BJ (cell line): ENCODE measurements at regions not wholly inside any gene's neighbourhood (a gene's known extent, or its start where the extent isn't known, plus 50 kb on each side); places are given as distances from the start of the nearest gene placed in this dataset.
"Not testable (repeated sequence)": the region's sequence is repeated elsewhere in the genome, so short reads cannot be mapped to it uniquely, and the experiment has no call there.

Experiments used
- CTCF ChIA-PET: fragments of 350-600 bp; formaldehyde crosslinking; extraction: SDS; loops from one replicate; lab custom pipeline; 2021; ENCODE audit warnings: antibody characterized with exemption, inconsistent platforms; lab: Yijun Ruan, JAX
- POLR2A ChIA-PET: fragments of 300-600 bp; sonication (Branson Sonifier 250); formaldehyde crosslinking; extraction: SDS; loops from one replicate; lab custom pipeline; 2021; ENCODE audit warnings: antibody characterized with exemption; lab: Charles Lee
- DNase-seq: peaks from one replicate; pipeline ENCODE4 v3.0.0-alpha.2; 2011; ENCODE audit warnings: low read depth
- H3K27me3 ChIP-seq: 2 replicates; pipeline ENCODE4 v1.6.0; 2011; ENCODE audit warnings: low read length; ENCODE audit not compliant: control insufficient read depth, insufficient read depth
- H3K36me3 ChIP-seq: 2 replicates; pipeline ENCODE4 v1.5.1; 2011; ENCODE audit warnings: low read length; ENCODE audit not compliant: control insufficient read depth, insufficient read depth
- H3K4me3 ChIP-seq: 2 replicates; pipeline ENCODE4 v1.5.1; 2011; ENCODE audit warnings: low read depth, mild to moderate bottlenecking, control low read depth, low read length
- TF ChIP-seq, protein P1 (sequence below): IDR thresholded peaks from 2 replicates; pipeline ENCODE4 v1.5.1; 2011; ENCODE audit warnings: low read depth, mild to moderate bottlenecking, control low read depth, inconsistent platforms, low read length, moderate library complexity; ENCODE audit not compliant: insufficient read depth

GRCh38 chr17:20689170-20689749 lies 109.7 kb downstream of the CDRT15L2 start:
- CTCF ChIA-PET, POLR2A ChIA-PET, H3K4me3 ChIP-seq, H3K36me3 ChIP-seq, DNase-seq, H3K27me3 ChIP-seq: not testable (repeated sequence)

DNA sequence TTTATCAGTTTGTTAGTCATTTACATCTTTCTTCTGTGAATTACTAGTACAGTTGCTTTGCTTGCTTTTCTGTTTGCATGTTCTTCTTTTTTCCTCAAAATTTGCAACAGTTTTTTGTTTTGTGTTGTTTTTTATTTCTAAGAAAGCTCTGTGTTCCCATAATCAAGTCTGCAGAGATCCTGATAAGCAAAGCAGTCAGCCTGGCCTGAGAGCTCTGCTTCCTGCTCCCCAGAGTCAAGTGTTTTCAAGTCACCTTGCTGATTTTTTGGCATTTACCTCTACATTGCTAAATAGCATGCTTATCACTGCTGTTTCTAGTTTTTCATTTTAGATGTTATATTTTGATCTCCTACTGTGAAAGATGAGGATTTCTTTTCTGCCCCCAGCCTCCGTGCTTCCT lies 113.2 kb downstream of the CDRT15L2 start:
- POLR2A ChIA-PET, CTCF ChIA-PET, H3K36me3 ChIP-seq, H3K27me3 ChIP-seq, H3K4me3 ChIP-seq, DNase-seq: not testable (repeated sequence)

DNA sequence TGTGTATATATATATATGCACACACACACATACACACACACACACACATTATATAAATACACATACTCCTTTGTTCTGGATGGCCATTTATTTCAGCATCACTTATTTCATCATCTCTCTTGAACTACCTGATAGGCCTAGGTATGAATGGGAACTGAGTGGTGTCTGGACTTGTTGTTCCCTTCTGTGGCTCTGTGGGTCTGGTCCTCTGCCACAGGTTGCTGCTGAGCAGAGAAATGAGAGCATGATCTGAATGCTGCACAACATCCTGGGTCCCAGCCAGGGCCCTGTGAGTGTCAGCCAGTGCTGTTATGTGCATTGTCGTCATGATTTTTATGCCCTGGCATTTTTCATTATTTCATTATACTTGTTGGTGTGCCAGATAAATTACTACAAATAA lies 116.3 kb downstream of the CDRT15L2 start:
- H3K36me3 ChIP-seq, POLR2A ChIA-PET, CTCF ChIA-PET, H3K4me3 ChIP-seq, DNase-seq, H3K27me3 ChIP-seq: not testable (repeated sequence)

- H3K36me3 ChIP-seq, DNase-seq, CTCF ChIA-PET, H3K4me3 ChIP-seq, H3K27me3 ChIP-seq, POLR2A ChIA-PET: not testable (repeated sequence)
Measured at GRCh38 chr17:20698463-20699206, 119.1 kb downstream of the CDRT15L2 start.

- DNase-seq, H3K27me3 ChIP-seq, H3K4me3 ChIP-seq, H3K36me3 ChIP-seq, CTCF ChIA-PET, POLR2A ChIA-PET: not testable (repeated sequence)
Measured at GRCh38 chr17:20700528-20700927, 121.0 kb downstream of the CDRT15L2 start.

DNA sequence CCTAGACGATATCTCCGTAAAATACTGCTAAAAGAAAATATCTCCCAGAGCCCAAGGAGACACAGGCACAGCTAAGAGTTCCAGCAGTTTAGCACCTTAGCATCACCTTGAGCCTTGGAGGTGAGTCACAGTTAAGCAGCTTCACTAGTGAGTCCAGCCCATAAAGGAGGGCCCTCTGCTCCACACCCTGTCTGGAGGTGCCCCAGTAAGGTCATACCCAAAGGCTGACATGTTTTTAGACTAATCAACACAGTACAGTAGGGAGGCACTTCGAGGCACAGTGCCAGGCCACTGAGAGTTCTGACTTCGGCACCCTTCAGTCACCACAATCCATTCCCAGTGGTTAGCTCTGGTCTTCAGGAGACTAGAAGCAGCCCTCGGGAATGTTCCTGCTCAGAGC lies 121.8 kb downstream of the CDRT15L2 start:
- DNase-seq, CTCF ChIA-PET, H3K4me3 ChIP-seq, POLR2A ChIA-PET, H3K36me3 ChIP-seq, H3K27me3 ChIP-seq: not testable (repeated sequence)

DNA sequence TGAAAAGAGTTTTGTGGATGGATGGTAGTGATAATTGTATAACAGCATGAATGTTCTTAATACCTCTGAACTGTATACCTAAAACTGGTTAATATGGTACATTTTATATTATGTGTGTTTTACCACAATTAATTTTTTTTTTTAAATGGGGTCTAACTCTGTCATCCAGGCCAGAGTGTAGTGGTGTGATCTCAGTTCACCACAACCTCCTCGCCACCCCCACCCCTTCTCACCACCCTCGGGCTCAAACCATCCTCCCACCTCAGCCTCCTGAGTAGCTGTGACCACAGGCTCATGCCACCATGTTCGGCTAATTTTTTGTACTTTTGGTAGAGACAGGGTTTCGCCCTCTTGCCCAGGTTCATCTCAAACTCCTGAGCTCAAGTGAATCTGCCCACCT lies 123.2 kb downstream of the CDRT15L2 start:
- POLR2A ChIA-PET, result no interaction called here

DNA sequence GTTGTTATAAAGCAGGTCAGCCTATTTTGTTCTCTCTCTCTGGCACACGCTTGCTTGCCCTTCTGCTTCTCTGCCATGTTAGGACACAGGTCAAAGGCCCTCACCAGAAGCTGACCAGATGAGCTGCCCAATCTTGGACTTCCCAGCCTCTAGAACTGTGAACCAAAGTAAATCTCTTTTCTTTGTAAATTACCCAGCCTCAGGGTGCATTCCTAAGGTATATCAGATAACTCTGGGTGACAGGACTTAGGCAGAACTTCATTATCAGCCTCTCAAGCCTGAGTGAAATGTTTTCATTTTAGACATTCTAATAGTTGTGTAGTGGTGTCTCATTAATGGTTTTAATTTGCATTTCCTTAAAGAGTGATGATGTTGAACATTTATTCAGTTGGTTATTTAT lies 124.3 kb downstream of the CDRT15L2 start:
- no peak overlapping the region for H3K4me3 ChIP-seq
- no peaks in the 10 kb centered on the region for H3K27me3 ChIP-seq
- no peaks in the 10 kb centered on the region for H3K36me3 ChIP-seq
- no peak for DNase-seq
- TF ChIP-seq, protein P1, sequence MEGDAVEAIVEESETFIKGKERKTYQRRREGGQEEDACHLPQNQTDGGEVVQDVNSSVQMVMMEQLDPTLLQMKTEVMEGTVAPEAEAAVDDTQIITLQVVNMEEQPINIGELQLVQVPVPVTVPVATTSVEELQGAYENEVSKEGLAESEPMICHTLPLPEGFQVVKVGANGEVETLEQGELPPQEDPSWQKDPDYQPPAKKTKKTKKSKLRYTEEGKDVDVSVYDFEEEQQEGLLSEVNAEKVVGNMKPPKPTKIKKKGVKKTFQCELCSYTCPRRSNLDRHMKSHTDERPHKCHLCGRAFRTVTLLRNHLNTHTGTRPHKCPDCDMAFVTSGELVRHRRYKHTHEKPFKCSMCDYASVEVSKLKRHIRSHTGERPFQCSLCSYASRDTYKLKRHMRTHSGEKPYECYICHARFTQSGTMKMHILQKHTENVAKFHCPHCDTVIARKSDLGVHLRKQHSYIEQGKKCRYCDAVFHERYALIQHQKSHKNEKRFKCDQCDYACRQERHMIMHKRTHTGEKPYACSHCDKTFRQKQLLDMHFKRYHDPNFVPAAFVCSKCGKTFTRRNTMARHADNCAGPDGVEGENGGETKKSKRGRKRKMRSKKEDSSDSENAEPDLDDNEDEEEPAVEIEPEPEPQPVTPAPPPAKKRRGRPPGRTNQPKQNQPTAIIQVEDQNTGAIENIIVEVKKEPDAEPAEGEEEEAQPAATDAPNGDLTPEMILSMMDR, result no peak
- ChIA-PET CTCF (no interaction called here), POLR2A (no interaction called here)

More for the DNA sequence above, 123.2 kb downstream of the CDRT15L2 start:
- no peak overlapping the region for H3K4me3 ChIP-seq
- CTCF ChIA-PET, result no interaction called here
- H3K27me3 ChIP-seq, result no peaks in the 10 kb centered on the region
- H3K36me3 ChIP-seq, result no peaks in the 10 kb centered on the region
- TF ChIP-seq, protein P1, result no peak
- DNase-seq, result no peak

DNA sequence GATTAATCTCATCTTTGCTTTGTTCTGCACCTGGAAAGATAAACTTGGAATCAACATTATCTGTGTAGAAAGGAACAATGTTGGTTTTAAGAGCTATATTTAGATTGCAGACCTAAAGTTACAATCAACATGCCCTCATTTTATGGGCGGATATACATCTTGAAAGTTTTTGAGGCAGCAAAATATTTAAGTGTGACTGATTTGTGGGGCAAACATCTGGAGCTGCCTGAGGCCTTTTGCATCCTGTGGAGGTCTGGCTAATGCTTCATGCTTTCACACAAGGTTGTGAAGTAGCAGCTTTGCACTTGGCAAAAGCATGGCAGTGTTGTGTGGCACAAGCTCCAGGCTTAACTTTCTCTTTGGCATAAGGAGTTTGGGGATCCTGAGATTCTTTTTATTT lies 125.7 kb downstream of the CDRT15L2 start:
- H3K27me3 ChIP-seq, POLR2A ChIA-PET, DNase-seq, CTCF ChIA-PET, H3K4me3 ChIP-seq, H3K36me3 ChIP-seq: not testable (repeated sequence)
